Spleen (tissue), 7 donors: ENCODE measurements at regions not wholly inside any gene's neighbourhood (a gene's known extent, or its start where the extent isn't known, plus 50 kb on each side); places are given as distances from the start of the nearest gene placed in this dataset.

Experiments used
- POLR2AphosphoS5 ChIP-seq, 3 donors: sonication (generic); formaldehyde crosslinking; IDR thresholded peaks; one replicate each; pipeline ENCODE4 v1.5.1; 2017; ENCODE audit warnings: antibody characterized with exemption in 3 of 3
- TF ChIP-seq, protein P1 (sequence below), 11 experiments: fragments of 200-600 bp in 7 of 11; fragments of 450-650 bp in 4 of 11; sonication (generic) in 4 of 11; IDR thresholded peaks in 8 of 11; conservative IDR thresholded peaks in 3 of 11; 1 replicate in 7 of 11; 2 replicates in 4 of 11; pipeline versions ENCODE4 v1.4.0 to v1.8.0; 2016 to 2021; ENCODE audit warnings: antibody characterized with exemption in 11 of 11, inconsistent platforms in 4 of 11, mild to moderate bottlenecking in 1 of 11
- donor health status: DM: no; HTN: no; CAD: no; lungs with moderate emphysema.
- donor health status: DM: no; HTN: no; CAD: no.
- donor health status: DM: no; HTN: no; CAD: no.

DNA sequence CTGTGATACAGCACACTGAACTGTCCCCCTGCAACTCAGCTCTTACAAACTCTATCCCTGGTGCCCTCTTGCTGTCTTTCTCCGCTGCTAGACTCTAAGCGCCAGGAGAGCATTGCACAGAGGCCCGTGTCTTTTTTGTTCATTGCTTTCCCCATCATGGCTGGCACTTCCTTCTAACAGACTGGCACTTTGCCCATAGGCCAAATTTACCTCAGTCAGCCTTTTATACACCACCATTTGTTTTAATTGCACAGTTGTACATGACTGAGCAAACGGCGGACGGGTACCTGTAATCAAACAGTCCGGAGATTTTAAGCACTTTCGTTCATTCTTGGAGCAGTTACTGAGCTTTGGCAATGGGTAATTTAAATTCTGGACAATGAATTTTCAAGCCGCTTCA lies 102.2 kb upstream of the CLINT1 start:
- TF ChIP-seq, protein P1, sequence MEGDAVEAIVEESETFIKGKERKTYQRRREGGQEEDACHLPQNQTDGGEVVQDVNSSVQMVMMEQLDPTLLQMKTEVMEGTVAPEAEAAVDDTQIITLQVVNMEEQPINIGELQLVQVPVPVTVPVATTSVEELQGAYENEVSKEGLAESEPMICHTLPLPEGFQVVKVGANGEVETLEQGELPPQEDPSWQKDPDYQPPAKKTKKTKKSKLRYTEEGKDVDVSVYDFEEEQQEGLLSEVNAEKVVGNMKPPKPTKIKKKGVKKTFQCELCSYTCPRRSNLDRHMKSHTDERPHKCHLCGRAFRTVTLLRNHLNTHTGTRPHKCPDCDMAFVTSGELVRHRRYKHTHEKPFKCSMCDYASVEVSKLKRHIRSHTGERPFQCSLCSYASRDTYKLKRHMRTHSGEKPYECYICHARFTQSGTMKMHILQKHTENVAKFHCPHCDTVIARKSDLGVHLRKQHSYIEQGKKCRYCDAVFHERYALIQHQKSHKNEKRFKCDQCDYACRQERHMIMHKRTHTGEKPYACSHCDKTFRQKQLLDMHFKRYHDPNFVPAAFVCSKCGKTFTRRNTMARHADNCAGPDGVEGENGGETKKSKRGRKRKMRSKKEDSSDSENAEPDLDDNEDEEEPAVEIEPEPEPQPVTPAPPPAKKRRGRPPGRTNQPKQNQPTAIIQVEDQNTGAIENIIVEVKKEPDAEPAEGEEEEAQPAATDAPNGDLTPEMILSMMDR (IDR thresholded peaks at IDR 0.05 in 8 of 11, conservative IDR thresholded peaks at IDR 0.05 in 3 of 11) = no peak
- no peak for TF ChIP-seq POLR2AphosphoS5 (IDR thresholded peaks at IDR 0.05)
